ENCODE measurements at regions not wholly inside any gene's neighbourhood (a gene's known extent, or its start where the extent isn't known, plus 50 kb on each side); places are given as distances from the start of the nearest gene placed in this dataset.
"Not testable (repeated sequence)": the region's sequence is repeated elsewhere in the genome, so short reads cannot be mapped to it uniquely, and the experiment has no call there.

DNA sequence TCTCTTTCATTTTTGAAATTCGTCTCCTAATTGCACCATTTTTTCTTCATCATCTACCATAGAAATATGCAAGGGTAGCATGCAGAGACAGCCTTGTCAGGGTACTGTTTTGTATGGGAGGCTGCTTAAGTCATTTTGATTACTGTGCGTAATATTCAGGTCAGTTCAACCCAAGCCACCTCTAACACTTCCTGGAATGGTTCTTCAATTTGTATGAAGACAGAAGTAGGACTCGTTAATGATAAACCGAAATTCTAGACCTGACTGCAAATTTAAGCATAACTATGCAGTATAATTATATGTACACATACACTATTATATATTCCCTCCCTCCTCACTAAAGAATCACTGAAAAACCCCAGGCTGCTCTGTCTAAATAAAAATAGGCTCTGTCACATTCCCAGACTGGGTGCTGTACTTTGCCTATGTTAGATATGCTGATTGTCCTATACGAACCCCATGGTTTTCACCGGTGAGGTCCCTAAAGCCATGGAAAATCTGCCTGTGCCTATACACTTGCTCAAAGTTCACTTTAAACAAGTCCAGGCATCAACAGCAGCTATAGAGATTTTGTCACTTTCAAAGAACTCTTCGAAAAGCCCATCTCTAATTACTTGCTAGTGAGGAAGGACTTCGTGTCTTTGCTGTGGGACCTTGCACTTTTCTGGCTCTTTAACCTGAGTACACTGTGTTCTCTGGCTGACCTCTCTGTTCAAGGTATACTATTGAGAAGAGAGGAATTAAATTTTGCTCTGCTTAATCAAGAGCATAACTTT is 352.1 kb upstream of the CD180 start:
- no peak overlapping the region for H3K27ac ChIP-seq
- H3K36me3 ChIP-seq, result no peaks in the 10 kb centered on the region
- H3K4me3 ChIP-seq, result no peak overlapping the region
- no peak for DNase-seq
- H3K9me3 ChIP-seq, result no peaks in the 10 kb centered on the region
- intact Hi-C loops (cut with DNase I; ENCODE audit: low total_unique reads), result no loop called here
- H3K27me3 ChIP-seq, result no peaks in the 10 kb centered on the region
- H3K4me1 ChIP-seq, result no peaks in the 10 kb centered on the region
- TF ChIP-seq, protein P1, sequence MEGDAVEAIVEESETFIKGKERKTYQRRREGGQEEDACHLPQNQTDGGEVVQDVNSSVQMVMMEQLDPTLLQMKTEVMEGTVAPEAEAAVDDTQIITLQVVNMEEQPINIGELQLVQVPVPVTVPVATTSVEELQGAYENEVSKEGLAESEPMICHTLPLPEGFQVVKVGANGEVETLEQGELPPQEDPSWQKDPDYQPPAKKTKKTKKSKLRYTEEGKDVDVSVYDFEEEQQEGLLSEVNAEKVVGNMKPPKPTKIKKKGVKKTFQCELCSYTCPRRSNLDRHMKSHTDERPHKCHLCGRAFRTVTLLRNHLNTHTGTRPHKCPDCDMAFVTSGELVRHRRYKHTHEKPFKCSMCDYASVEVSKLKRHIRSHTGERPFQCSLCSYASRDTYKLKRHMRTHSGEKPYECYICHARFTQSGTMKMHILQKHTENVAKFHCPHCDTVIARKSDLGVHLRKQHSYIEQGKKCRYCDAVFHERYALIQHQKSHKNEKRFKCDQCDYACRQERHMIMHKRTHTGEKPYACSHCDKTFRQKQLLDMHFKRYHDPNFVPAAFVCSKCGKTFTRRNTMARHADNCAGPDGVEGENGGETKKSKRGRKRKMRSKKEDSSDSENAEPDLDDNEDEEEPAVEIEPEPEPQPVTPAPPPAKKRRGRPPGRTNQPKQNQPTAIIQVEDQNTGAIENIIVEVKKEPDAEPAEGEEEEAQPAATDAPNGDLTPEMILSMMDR (IDR thresholded peaks at IDR 0.05), result no peak
- TF ChIP-seq POLR2A (IDR thresholded peaks at IDR 0.05), result no peak

DNA sequence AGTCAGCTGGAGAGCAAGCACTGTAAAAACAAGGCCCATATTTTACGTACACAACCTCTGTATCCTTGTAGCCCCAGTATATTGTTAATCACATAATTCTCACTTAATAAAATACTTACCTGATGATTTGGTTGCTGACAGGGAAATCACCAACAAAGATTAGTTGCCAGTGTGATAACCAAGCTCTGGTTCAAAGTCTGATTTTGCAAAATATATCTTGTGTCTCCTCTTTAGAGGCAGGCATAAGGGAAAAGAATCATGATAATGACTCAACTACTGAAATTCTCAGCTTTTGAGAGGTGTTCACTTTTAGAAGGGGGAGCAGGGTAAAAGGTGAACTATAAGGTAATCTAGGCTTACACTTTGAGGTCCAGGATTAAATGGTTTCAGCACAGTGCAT is 351.1 kb upstream of the CD180 start:
- no peak overlapping the region for H3K4me3 ChIP-seq
- no peaks in the 10 kb centered on the region for H3K4me1 ChIP-seq
- H3K36me3 ChIP-seq, result no peaks in the 10 kb centered on the region
- intact Hi-C loops (cut with DNase I; ENCODE audit: low total_unique reads), result no loop called here
- DNase-seq, result no peak
- TF ChIP-seq, protein P1 (IDR thresholded peaks at IDR 0.05), result no peak
- no peak for TF ChIP-seq POLR2A (IDR thresholded peaks at IDR 0.05)
- H3K9me3 ChIP-seq, result no peaks in the 10 kb centered on the region
- no peaks in the 10 kb centered on the region for H3K27me3 ChIP-seq
- H3K27ac ChIP-seq, result no peak overlapping the region

DNA sequence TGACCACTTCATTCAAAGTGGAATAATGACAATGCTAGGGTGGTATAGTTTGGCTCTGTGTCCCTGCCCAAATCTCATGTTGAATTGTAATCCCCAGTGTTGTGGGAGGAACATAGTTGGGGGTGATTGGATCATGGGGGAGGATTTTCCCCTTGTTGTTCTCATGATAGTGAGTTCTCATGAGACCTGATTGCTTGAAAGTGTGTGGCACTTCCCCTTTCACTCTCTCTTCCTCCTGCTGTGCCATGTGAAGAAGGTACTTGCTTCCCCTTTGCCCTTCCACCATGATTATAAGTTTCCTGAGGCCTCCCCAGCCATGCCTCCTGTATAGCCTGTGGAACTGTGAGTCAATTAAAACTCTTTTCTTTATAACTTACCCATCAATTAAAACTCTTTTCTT is 348.3 kb upstream of the CD180 start:
- H3K4me3 ChIP-seq; H3K9me3 ChIP-seq; H3K36me3 ChIP-seq; H3K4me1 ChIP-seq; H3K27ac ChIP-seq; intact Hi-C loops (cut with DNase I; ENCODE audit: low total_unique reads); H3K27me3 ChIP-seq; DNase-seq: not testable (repeated sequence)

DNA sequence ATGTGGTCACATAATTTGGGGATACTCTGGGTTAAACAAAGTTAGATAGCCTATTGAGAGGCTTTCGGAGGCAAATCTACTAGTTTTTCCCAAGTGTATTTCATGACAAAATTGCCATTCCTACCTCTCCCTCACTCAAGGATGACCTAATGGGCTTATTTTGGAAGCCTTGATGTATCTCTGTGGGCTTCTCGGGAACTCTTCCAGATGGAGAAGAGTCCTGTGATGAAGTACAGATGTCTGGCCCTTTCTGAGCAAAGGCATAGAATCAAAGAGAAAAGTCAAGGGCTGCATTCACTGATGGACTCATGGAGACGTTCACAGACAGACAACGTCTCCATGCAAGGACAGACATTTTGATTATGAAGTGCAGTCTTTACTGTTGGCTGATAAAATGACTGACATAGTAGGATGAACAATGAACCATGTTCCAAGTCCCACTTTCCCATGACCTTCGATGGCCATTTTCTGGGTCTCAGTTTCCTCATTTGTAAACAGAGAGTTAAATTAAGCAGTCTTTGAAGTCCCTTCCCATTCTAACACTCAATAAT is 347.2 kb upstream of the CD180 start:
- no peaks in the 10 kb centered on the region for H3K36me3 ChIP-seq
- no peaks in the 10 kb centered on the region for H3K9me3 ChIP-seq
- H3K4me1 ChIP-seq, result no peaks in the 10 kb centered on the region
- TF ChIP-seq POLR2A (IDR thresholded peaks at IDR 0.05), result no peak
- TF ChIP-seq, protein P1 (IDR thresholded peaks at IDR 0.05), result no peak
- intact Hi-C loops (cut with DNase I; ENCODE audit: low total_unique reads), result no loop called here
- H3K27me3 ChIP-seq, result no peaks in the 10 kb centered on the region
- H3K4me3 ChIP-seq, result no peak overlapping the region
- no peak for DNase-seq
- no peak overlapping the region for H3K27ac ChIP-seq

DNA sequence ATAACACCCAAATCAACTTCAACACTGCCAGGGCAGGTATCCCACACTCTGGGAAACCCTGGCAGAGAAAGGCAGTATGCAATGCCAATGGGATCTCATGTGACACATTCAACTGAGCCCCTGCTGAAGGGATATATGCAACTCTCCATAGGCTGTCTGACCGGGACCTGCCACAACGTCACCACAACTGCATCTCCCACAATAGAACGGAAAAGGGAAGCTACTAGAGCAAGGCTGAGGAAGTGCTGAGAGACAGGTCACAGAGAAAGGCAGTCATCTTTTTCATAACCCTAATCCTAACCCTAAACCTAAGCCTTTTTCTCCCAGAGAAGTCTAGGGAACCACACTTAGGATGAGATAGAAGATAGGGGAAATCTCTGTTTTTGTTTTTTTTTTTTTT is 345.9 kb upstream of the CD180 start:
- no peak overlapping the region for H3K27ac ChIP-seq
- H3K4me1 ChIP-seq, result no peaks in the 10 kb centered on the region
- H3K4me3 ChIP-seq, result no peak overlapping the region
- H3K27me3 ChIP-seq, result no peaks in the 10 kb centered on the region
- intact Hi-C loops (cut with DNase I; ENCODE audit: low total_unique reads), result no loop called here
- H3K9me3 ChIP-seq, result no peaks in the 10 kb centered on the region
- TF ChIP-seq, protein P1 (IDR thresholded peaks at IDR 0.05), result no peak
- TF ChIP-seq POLR2A (IDR thresholded peaks at IDR 0.05), result no peak
- no peak for DNase-seq
- no peaks in the 10 kb centered on the region for H3K36me3 ChIP-seq

Measured in uterus (tissue), 3 donors.